GM12878 (cell line): ENCODE measurements at regions not wholly inside any gene's neighbourhood (a gene's known extent, or its start where the extent isn't known, plus 50 kb on each side); places are given as distances from the start of the nearest gene placed in this dataset.

Experiments used
- MEF2A ChIP-seq: IDR thresholded peaks from 2 replicates; pipeline ENCODE4 v1.6.1; 2011; ENCODE audit warnings: low read depth, mild to moderate bottlenecking, low read length, moderate library complexity; ENCODE audit not compliant: insufficient read depth
- MXI1 ChIP-seq: fragments of 150-350 bp; IDR thresholded peaks from 2 replicates; pipeline ENCODE4 v1.6.1; 2011; ENCODE audit warnings: low read depth, mild to moderate bottlenecking, inconsistent platforms, low read length, improper control_type of control experiment
- NFIC ChIP-seq: IDR thresholded peaks from 2 replicates; pipeline ENCODE4 v1.6.1; 2012; ENCODE audit warnings: low read depth, mild to moderate bottlenecking, inconsistent platforms, low read length, moderate library complexity
- NKRF ChIP-seq: fragments of 450-650 bp; conservative IDR thresholded peaks from 2 replicates; pipeline ENCODE4 v1.6.1; 2017; ENCODE audit warnings: mild to moderate bottlenecking, moderate library complexity
- SMAD5 ChIP-seq: IDR thresholded peaks from 2 replicates; pipeline ENCODE4 v1.6.1; 2016; ENCODE audit warnings: antibody characterized with exemption, low read depth
- USF2 ChIP-seq: IDR thresholded peaks from 2 replicates; pipeline ENCODE4 v1.6.1; 2011; ENCODE audit warnings: low read depth, low read length, improper control_type of control experiment, borderline replicate concordance
- ZBTB40 ChIP-seq: fragments of 450-650 bp; IDR thresholded peaks from 2 replicates; pipeline ENCODE4 v1.6.1; 2016; ENCODE audit warnings: mild to moderate bottlenecking, moderate library complexity, borderline replicate concordance

GRCh38 chr17:62140836-62141235, 75.8 kb upstream of the MED13 start (continued):
- TF ChIP-seq ZBTB40 (no peak), NKRF (no peak), MEF2A (no peak), USF2 (no peak), MXI1 (no peak), NFIC (no peak), SMAD5 (no peak)
